Fibroblast of villous mesenchyme (primary cell): ENCODE measurements at regions not wholly inside any gene's neighbourhood (a gene's known extent, or its start where the extent isn't known, plus 50 kb on each side); places are given as distances from the start of the nearest gene placed in this dataset.
A peak's percentile ranks its signal among the peaks of the same experiment; 100 is the strongest.
"Not testable (repeated sequence)": the region's sequence is repeated elsewhere in the genome, so short reads cannot be mapped to it uniquely, and the experiment has no call there.

Source experiments
- DNase-seq: peaks from one replicate; pipeline ENCODE4 v3.0.0-alpha.2; 2010; ENCODE audit warnings: low read depth
- H3K4me3 ChIP-seq: 2 replicates; pipeline ENCODE4 v1.5.1; 2011; ENCODE audit warnings: low read depth, mild to moderate bottlenecking, low read length
- CTCF ChIP-seq: IDR thresholded peaks from 2 replicates; pipeline ENCODE4 v1.5.1; 2012; ENCODE audit warnings: low read depth, mild to moderate bottlenecking, low read length; ENCODE audit not compliant: insufficient read depth

DNA sequence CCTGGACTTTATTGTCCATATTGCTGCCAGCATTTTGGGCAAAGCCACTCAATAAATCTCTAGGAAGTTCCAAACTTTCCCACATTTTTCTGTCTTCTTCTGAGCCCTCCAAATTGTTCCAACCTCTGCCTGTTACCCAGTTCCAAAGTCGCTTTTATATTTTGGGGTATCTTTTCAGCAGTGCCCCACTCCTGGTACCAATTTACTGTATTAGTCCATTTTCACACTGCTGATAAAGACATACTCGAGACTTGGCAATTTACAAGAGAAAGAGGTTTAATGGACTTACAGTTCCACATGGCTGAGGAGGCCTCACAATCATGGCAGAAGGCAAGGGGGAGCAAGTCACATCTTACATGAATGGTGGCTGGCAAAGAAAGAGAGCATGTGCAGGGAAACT, 53.4 kb downstream of the AHSP start:
- DNase-seq, H3K4me3 ChIP-seq: not testable (repeated sequence)

- H3K4me3 ChIP-seq, DNase-seq: not testable (repeated sequence)
Measured at GRCh38 chr16:31601737-31602384, 74.2 kb downstream of the AHSP start.

GRCh38 chr16:31618130-31618529, 90.4 kb downstream of the AHSP start:
- no peak for TF ChIP-seq CTCF
- no peak overlapping the region for H3K4me3 ChIP-seq
- no peak for DNase-seq

DNA sequence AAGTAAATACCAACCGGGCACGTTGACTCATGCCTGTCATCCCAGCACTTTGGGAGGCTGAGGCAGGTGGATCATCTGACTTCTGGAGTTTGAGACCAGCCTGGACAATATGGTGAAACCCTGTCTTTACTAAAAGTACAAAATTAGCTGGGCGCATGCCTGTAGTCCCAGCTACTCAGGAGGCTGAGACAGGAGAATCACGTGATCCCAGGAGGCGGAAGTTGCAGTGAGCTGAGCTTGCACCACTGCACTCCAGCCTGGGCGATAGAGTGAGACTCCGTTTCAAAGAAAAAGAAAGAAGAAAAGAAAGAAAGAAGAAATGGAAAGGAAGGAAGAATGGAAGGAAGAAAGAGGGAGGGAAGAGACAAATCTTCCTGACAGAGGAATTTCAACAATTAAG, 108.7 kb downstream of the AHSP start:
- TF ChIP-seq CTCF = no peak
- no peak for DNase-seq
- no peak overlapping the region for H3K4me3 ChIP-seq

DNA sequence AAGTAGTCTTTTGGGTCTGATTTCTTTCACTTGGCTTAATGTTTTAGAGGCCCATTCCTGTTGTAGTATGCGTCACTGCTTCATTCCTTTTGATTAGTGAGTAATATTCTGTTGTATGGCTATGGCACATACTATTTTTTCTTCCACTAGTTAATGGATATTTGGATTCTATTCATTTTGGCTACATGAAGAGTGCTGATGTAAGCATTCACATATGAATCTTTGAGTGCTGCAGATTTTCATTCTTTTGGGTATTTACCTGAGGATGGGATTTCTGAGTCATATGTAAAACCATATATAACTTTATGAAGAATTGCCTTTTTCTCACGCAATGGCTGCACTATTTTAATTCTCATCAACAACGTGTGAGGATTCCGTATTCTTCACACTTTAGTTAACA, 113.6 kb downstream of the AHSP start:
- no peak overlapping the region for H3K4me3 ChIP-seq
- DNase-seq = no peak
- TF ChIP-seq CTCF = no peak

DNA sequence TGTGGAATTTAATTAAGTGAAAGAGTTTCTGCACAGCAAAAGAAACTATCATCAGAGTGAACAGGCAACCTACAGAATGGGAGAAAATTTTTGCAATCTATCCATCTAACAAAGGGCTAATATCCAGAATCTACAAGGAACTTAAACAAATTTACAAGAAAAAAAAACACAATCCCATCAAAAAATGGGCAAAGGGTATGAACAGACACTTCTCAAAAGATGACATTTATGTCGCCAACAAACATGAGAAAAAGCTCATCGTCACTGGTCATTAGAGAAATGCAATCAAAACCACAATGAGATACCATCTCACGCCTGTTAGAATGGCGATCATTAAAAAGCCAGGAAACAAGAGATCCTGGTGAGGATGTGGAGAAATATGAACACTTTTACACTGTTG, 128.0 kb downstream of the AHSP start:
- DNase-seq, H3K4me3 ChIP-seq: not testable (repeated sequence)

DNA sequence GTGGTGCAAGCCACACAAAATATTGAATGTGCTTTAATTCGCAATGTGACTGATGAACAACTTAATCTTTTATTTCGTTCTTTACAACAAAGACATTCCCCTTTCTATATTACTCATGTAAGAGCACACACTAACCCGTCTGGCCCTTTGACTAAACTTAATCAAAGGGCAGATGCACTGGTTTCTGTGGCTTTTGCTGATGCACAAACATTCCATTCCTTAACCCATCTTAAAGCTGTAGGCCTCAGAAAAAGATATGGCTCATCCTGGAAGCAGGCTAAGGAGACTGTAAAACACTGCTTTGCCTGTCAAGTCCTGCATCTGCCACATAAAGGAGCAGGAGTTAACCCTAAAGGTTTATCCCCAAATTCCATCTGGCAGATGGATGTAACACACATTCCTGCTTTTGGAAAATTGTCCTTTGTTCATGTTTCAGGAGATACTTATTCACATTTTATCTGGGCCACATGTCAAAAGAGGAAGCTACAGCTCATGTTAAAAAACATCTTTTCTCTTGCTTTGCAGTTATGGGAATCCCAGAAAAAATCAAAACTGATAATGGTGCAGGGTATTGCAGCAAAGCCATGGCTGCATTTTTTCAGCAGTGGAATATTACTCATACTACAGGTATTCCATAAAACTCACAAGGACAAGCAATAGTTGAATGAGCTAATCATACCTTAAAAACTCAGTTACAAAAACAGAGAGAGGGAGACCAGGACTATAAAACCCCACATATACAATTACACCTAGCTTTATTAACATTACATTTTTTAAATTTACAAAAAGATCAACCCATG, 137.2 kb downstream of the AHSP start:
- no peak overlapping the region for H3K4me3 ChIP-seq
- TF ChIP-seq CTCF = no peak
- peak; percentile 70 for DNase-seq

- no peak overlapping the region for H3K4me3 ChIP-seq
- no peak for TF ChIP-seq CTCF
- no peak for DNase-seq
Measured at GRCh38 chr16:31674686-31675085, 147.0 kb downstream of the AHSP start.
